ENCODE measurements at regions not wholly inside any gene's neighbourhood (a gene's known extent, or its start where the extent isn't known, plus 50 kb on each side); places are given as distances from the start of the nearest gene placed in this dataset.

DNA sequence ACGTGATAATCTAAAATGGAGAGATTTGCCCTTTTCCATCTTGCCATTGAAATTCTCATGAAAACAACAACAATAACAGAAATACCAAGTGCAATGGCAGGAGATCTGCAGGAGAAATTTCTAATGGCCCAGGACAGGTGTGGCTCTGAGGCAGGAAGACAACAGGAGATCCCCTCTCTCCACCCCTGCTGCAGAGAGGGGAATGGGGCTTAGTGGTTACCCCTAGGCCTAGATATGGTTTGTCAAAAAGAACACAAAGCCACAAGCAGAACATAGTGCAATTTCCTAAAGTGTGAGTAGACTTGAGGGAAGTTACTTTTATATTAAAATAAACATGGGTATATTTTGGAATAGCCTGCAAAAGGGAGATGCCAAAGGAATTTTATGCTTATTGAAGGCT lies 369.5 kb downstream of the KCNRG start:
- no peak for DNase-seq (ENCODE audit: low read depth)
- TF ChIP-seq, protein P1, sequence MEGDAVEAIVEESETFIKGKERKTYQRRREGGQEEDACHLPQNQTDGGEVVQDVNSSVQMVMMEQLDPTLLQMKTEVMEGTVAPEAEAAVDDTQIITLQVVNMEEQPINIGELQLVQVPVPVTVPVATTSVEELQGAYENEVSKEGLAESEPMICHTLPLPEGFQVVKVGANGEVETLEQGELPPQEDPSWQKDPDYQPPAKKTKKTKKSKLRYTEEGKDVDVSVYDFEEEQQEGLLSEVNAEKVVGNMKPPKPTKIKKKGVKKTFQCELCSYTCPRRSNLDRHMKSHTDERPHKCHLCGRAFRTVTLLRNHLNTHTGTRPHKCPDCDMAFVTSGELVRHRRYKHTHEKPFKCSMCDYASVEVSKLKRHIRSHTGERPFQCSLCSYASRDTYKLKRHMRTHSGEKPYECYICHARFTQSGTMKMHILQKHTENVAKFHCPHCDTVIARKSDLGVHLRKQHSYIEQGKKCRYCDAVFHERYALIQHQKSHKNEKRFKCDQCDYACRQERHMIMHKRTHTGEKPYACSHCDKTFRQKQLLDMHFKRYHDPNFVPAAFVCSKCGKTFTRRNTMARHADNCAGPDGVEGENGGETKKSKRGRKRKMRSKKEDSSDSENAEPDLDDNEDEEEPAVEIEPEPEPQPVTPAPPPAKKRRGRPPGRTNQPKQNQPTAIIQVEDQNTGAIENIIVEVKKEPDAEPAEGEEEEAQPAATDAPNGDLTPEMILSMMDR (IDR thresholded peaks at IDR 0.05; ENCODE audit: low read depth, low read length, missing control alignments) = no peak
- H3K4me3 ChIP-seq (ENCODE audit: low read depth, low read length) = no peak overlapping the region

DNA sequence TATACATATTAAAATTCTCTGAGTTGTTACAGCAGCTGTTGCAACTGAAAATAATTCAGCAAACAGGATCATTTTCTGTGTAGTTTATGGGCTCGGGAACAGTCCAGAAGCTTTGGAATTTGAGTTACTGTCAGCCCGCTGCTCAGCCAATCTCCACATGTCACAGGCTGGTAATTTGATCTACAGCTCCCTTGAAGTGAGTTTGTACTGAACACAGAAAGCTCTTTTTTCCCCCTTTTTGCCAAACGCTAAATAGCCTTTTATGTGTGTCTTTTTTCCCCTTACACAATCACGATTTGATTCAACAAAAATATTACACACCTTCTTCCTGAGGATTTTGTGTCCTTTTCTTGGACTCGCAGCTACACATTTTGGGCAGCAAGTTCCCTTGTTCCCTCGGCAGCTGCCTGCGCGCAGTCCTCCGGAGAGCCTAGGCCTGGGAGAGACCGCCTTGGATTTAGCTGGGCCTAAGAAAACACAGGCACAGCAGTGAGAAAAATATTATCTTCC lies 371.4 kb downstream of the KCNRG start:
- DNase-seq (ENCODE audit: low read depth) = no peak
- TF ChIP-seq, protein P1 (IDR thresholded peaks at IDR 0.05; ENCODE audit: low read depth, low read length, missing control alignments) = no peak
- no peak overlapping the region for H3K4me3 ChIP-seq (ENCODE audit: low read depth, low read length)

DNA sequence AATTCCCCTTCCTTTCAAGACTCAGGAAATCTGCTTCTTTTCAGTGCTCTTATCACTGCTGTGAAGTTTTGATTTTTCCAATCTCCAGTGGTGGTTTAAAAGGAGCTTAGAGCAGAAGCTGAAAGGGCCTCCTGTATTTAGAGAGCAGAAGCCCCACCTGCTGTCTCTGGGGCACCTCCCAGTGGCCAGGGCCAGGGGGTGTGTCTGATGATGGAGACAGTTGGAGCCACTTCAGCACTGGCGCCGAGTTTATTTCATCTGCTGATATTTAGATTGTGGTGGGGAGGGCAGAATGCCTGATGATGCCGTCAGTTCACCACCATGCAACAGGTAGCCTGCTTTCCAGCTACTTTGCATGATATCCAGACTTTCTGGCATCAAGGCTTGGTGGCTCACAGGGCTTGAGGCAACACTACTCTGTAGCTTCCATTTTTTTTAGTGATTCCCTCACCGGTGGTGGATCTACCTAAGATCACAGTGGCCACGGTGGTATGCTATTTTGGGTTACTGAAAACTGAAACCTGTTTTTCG lies 371.9 kb downstream of the KCNRG start:
- no peak overlapping the region for H3K4me3 ChIP-seq (ENCODE audit: low read depth, low read length)
- TF ChIP-seq, protein P1 (IDR thresholded peaks at IDR 0.05; ENCODE audit: low read depth, low read length, missing control alignments) = peak; percentile 19
- DNase-seq (ENCODE audit: low read depth) = no peak

DNA sequence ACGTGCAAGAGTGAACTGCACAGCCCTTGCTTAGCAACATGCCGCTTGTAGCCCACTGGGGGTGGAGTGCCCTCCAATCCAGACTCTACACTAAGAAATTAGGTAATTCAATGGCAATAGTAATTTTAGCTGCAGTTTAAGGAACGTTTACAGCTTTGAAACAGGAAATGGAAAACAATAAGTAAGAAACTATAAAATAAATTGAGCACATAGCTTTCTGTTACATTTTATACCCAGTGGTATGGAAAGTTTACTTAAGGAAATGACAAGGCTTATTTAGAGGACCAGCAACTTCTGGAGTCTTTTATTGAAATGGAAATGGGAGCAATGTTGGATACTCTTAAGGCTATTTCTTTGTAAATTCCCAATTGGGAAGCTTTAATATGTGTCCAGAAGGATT lies 373.2 kb downstream of the KCNRG start:
- DNase-seq (ENCODE audit: low read depth) = no peak
- H3K4me3 ChIP-seq (ENCODE audit: low read depth, low read length) = no peak overlapping the region
- TF ChIP-seq, protein P1 (IDR thresholded peaks at IDR 0.05; ENCODE audit: low read depth, low read length, missing control alignments) = no peak

DNA sequence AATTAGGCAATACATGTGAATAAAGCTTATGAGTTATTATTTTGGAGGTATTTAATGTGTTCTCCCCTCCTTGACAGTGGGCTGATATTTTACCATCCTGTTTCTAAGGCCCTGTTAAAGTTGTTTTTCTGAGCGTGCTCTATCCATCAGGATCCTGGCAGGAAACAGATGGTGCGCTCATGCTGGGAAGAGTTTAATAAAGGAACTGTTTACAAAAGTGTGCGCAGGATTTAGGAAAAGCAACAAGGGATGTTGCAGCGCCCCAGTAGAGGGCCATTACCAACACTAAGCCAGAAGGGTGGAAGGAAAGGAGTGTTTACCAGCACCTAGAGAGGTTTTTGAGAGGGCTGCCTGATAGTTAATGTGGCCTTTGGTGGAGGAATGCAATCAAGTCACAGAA lies 374.5 kb downstream of the KCNRG start:
- H3K4me3 ChIP-seq (ENCODE audit: low read depth, low read length) = no peak overlapping the region
- DNase-seq (ENCODE audit: low read depth) = no peak
- TF ChIP-seq, protein P1 (IDR thresholded peaks at IDR 0.05; ENCODE audit: low read depth, low read length, missing control alignments) = no peak

DNA sequence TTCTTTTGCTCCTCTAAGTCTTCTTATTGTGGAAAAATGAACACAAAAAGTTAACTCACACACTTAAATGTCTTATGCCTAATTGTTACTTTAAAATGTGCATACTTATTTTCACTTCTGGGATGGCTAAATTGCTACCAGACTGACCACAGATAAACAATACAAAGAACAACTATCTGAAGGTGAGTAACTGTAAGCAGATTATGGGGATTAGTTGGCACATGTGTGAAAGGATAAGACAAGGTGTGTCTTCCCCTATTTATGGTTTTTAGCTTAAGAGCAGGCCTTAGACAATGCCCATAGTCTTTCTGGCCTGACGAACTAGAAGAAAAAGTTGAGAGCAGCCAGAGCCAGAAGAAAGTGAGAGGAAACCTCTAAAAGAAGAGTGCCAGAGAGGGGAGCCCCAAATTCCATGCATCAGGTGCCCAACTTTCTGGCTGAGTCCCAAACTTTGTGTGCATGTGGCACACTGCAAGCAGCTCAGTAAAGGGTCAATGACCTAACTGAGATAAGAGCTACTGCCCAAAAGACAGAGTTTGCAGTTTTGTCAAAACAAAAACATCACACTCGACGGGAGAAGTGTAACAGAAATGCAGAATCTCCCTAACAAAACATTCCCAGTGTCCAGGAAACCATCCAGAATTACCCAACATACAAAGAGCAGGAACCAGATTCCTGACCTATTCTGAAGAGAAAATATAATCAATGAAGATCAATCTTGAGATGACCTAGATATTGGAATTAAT lies 375.4 kb downstream of the KCNRG start:
- TF ChIP-seq, protein P1 (IDR thresholded peaks at IDR 0.05; ENCODE audit: low read depth, low read length, missing control alignments) = no peak
- DNase-seq (ENCODE audit: low read depth) = no peak
- no peak overlapping the region for H3K4me3 ChIP-seq (ENCODE audit: low read depth, low read length)

DNA sequence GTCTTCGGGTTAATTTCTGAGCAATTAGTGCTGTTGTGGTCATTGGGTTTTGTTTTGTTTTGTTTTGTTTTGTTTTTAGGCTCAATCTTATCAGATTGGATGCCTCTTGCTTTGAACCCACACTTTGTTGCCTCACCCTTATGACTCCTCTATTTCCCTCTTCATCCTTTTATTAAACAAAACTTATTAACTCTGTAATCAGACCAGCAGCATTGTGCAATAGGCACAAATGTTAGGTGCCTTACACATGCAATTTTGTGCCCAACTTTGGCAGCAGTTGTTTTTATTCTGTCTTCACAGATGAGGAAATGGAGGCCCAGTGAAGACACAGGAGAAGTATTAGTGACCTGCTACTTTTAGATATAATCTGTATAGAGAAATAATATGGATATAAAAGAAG lies 377.7 kb downstream of the KCNRG start:
- TF ChIP-seq, protein P1 (IDR thresholded peaks at IDR 0.05; ENCODE audit: low read depth, low read length, missing control alignments) = no peak
- no peak for DNase-seq (ENCODE audit: low read depth)
- H3K4me3 ChIP-seq (ENCODE audit: low read depth, low read length) = no peak overlapping the region

All from GM12864 (cell line).